ENCODE measurements at regions not wholly inside any gene's neighbourhood (a gene's known extent, or its start where the extent isn't known, plus 50 kb on each side); places are given as distances from the start of the nearest gene placed in this dataset.

DNA sequence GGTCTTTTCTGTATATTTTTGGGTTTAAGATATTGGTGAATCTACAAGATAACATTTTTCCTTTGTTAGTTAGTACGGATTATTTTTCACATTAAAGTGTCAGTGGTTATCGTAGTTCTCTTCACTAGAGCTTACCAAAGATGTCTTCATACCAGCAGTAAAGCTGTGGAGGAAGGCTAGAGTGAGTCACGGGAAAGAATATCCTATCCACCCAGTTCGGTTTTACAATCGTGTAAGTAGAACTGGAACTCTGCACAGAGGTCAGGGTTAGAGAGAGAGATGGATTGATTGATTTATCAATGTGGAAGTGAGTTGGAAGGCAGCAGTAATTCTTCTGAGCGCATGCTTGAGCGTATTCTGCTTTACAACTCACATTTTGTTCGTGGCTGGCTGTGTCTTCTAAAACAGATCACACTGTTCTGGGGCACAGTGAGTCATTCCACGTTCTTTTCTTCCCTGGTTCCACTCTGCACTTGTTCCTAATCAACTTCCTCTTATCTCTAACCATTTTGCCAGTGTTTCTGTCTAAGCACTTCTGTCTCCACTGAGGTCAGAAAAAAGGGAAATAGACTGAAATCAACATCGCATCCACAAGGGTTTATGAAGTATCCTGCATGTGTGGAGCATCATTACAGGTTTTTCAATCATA, 86.5 kb upstream of the ARRDC3 start:
- DNase-seq (ENCODE audit: low read depth, low spot score) (no peak), ATAC-seq (peak; percentile 90)
- in situ Hi-C loops (cut with HindIII; ENCODE audit: low pct_unique_long_range_greater_than_20kb, low sequenced_read_pairs), result no loop called here
- H3K27ac ChIP-seq (ENCODE audit: low read length), result peak overlapping the region; percentile 36
- peaks cover 9% of the 10 kb centered on the region for H3K4me1 ChIP-seq (ENCODE audit: control insufficient read depth, insufficient read depth, low read length)
- intact Hi-C loops (cut with micrococcal nuclease; ENCODE audit: unreplicated experiment), result no loop called here
- POLR2A ChIA-PET, result no interaction called here
- TF ChIP-seq, protein P1, sequence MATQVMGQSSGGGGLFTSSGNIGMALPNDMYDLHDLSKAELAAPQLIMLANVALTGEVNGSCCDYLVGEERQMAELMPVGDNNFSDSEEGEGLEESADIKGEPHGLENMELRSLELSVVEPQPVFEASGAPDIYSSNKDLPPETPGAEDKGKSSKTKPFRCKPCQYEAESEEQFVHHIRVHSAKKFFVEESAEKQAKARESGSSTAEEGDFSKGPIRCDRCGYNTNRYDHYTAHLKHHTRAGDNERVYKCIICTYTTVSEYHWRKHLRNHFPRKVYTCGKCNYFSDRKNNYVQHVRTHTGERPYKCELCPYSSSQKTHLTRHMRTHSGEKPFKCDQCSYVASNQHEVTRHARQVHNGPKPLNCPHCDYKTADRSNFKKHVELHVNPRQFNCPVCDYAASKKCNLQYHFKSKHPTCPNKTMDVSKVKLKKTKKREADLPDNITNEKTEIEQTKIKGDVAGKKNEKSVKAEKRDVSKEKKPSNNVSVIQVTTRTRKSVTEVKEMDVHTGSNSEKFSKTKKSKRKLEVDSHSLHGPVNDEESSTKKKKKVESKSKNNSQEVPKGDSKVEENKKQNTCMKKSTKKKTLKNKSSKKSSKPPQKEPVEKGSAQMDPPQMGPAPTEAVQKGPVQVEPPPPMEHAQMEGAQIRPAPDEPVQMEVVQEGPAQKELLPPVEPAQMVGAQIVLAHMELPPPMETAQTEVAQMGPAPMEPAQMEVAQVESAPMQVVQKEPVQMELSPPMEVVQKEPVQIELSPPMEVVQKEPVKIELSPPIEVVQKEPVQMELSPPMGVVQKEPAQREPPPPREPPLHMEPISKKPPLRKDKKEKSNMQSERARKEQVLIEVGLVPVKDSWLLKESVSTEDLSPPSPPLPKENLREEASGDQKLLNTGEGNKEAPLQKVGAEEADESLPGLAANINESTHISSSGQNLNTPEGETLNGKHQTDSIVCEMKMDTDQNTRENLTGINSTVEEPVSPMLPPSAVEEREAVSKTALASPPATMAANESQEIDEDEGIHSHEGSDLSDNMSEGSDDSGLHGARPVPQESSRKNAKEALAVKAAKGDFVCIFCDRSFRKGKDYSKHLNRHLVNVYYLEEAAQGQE (IDR thresholded peaks at IDR 0.05; ENCODE audit: insufficient read depth in 1 of 2, low read depth in 2 of 2, low read length in 1 of 2), result no peak
- no peak for TF ChIP-seq POLR2AphosphoS5 (IDR thresholded peaks at IDR 0.05; ENCODE audit: low read depth, low read length)
- no peak for TF ChIP-seq SIN3A (IDR thresholded peaks at IDR 0.05; ENCODE audit: borderline replicate concordance, insufficient read depth, low read depth, low read length)
- no peak for TF ChIP-seq CTCF (IDR thresholded peaks at IDR 0.05)
- TF ChIP-seq TCF7L2 (IDR thresholded peaks at IDR 0.05; ENCODE audit: low read depth, low read length), result no peak
- BruUV-seq (replicated peaks), result no TSS peak
- no peaks in the 10 kb centered on the region for H3K9me3 ChIP-seq (ENCODE audit: control insufficient read depth, insufficient read depth, low read depth, low read length)
- no peaks in the 10 kb centered on the region for H3K36me3 ChIP-seq (ENCODE audit: control insufficient read depth, insufficient read depth, low read length)
- peak overlapping the region; percentile 17 to 22; a peak in 3 of 4 replicates for H3K4me3 ChIP-seq (ENCODE audit: low read depth in 2 of 2, low read length in 2 of 2)
- H3K27me3 ChIP-seq (ENCODE audit: control insufficient read depth, insufficient read depth, low read length), result no peaks in the 10 kb centered on the region
- CTCF ChIA-PET, result no interaction called here

GRCh38 chr5:91468651-91469422, 85.7 kb upstream of the ARRDC3 start:
- Histone ChIP-seq H3K4me1 (ENCODE audit: control insufficient read depth, insufficient read depth, low read length) (peaks cover 9% of the 10 kb centered on the region), H3K27ac (ENCODE audit: low read length) (peak overlapping the region; percentile 36), H3K36me3 (ENCODE audit: control insufficient read depth, insufficient read depth, low read length) (no peaks in the 10 kb centered on the region), H3K4me3 (ENCODE audit: low read depth in 2 of 2, low read length in 2 of 2) (peak overlapping the region; percentile 17 to 22; a peak in 3 of 4 replicates), H3K27me3 (ENCODE audit: control insufficient read depth, insufficient read depth, low read length) (no peaks in the 10 kb centered on the region), H3K9me3 (ENCODE audit: control insufficient read depth, insufficient read depth, low read depth, low read length) (no peaks in the 10 kb centered on the region)
- no peak for ATAC-seq
- POLR2A ChIA-PET, result no interaction called here
- no peak for DNase-seq (ENCODE audit: low read depth, low spot score)
- in situ Hi-C loops (cut with HindIII; ENCODE audit: low pct_unique_long_range_greater_than_20kb, low sequenced_read_pairs), result no loop called here
- no TSS peak for BruUV-seq (replicated peaks)
- intact Hi-C loops (cut with micrococcal nuclease; ENCODE audit: unreplicated experiment), result no loop called here
- TF ChIP-seq CTCF (IDR thresholded peaks at IDR 0.05), result no peak
- no peak for TF ChIP-seq TCF7L2 (IDR thresholded peaks at IDR 0.05; ENCODE audit: low read depth, low read length)
- TF ChIP-seq, protein P1 (IDR thresholded peaks at IDR 0.05; ENCODE audit: insufficient read depth in 1 of 2, low read depth in 2 of 2, low read length in 1 of 2), result no peak
- no peak for TF ChIP-seq POLR2AphosphoS5 (IDR thresholded peaks at IDR 0.05; ENCODE audit: low read depth, low read length)
- no peak for TF ChIP-seq SIN3A (IDR thresholded peaks at IDR 0.05; ENCODE audit: borderline replicate concordance, insufficient read depth, low read depth, low read length)
- CTCF ChIA-PET, result no interaction called here
